Epithelial cell of esophagus (primary cell): ENCODE measurements at regions not wholly inside any gene's neighbourhood (a gene's known extent, or its start where the extent isn't known, plus 50 kb on each side); places are given as distances from the start of the nearest gene placed in this dataset.
"Not testable (repeated sequence)": the region's sequence is repeated elsewhere in the genome, so short reads cannot be mapped to it uniquely, and the experiment has no call there.

Experiments
- DNase-seq: peaks from one replicate; pipeline ENCODE4 v3.0.0; 2010; ENCODE audit warnings: low read depth
- H3K4me3 ChIP-seq: 2 replicates; pipeline ENCODE4 v1.5.1; 2011; ENCODE audit warnings: mild to moderate bottlenecking, low read length, control low read depth
- TF ChIP-seq, protein P1 (sequence below): IDR thresholded peaks from 2 replicates; pipeline ENCODE4 v1.5.1; 2011; ENCODE audit warnings: low read depth, mild to moderate bottlenecking, low read length, control low read depth, inconsistent platforms; ENCODE audit not compliant: insufficient read depth; ENCODE audit errors: missing control alignments

GRCh38 chr16:29237971-29238370, 168.5 kb downstream of the NPIPB11 start:
- TF ChIP-seq, protein P1, sequence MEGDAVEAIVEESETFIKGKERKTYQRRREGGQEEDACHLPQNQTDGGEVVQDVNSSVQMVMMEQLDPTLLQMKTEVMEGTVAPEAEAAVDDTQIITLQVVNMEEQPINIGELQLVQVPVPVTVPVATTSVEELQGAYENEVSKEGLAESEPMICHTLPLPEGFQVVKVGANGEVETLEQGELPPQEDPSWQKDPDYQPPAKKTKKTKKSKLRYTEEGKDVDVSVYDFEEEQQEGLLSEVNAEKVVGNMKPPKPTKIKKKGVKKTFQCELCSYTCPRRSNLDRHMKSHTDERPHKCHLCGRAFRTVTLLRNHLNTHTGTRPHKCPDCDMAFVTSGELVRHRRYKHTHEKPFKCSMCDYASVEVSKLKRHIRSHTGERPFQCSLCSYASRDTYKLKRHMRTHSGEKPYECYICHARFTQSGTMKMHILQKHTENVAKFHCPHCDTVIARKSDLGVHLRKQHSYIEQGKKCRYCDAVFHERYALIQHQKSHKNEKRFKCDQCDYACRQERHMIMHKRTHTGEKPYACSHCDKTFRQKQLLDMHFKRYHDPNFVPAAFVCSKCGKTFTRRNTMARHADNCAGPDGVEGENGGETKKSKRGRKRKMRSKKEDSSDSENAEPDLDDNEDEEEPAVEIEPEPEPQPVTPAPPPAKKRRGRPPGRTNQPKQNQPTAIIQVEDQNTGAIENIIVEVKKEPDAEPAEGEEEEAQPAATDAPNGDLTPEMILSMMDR: no peak
- no peak for DNase-seq
- H3K4me3 ChIP-seq: no peak overlapping the region

- not testable (repeated sequence) for DNase-seq, H3K4me3 ChIP-seq
These were observed 169.0 kb downstream of the NPIPB11 start for GRCh38 chr16:29237495-29237894.

GRCh38 chr16:29237023-29237422, 169.5 kb downstream of the NPIPB11 start:
- DNase-seq, H3K4me3 ChIP-seq: not testable (repeated sequence)

DNA sequence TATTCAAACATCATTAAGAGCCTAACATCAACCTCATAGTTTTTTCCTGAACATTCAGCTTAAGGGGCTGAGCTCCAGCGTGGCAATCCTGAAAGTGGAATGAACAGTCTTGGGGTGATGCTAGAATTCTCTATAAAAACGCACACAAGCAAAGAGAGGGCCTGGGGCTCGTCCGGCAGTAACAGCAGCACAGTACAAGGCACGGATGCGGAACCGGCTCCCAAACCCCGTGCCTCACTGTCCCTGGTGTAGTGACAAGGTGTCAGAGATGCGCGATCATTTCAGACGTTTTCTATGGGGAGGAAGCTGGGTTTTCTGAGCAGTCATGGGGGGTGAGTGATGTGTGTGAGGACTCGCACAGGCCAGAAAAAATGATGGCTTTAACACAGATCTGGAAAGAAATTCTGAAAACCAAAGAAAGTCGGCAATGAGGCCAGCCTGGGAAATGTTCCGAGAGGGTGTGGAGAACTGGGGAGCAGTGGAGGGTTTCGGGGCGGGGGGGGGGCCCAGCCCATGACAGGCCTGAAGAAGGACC, 170.6 kb downstream of the NPIPB11 start:
- DNase-seq, H3K4me3 ChIP-seq: not testable (repeated sequence)

GRCh38 chr16:29234536-29235275, 171.8 kb downstream of the NPIPB11 start:
- DNase-seq: not testable (repeated sequence)

DNA sequence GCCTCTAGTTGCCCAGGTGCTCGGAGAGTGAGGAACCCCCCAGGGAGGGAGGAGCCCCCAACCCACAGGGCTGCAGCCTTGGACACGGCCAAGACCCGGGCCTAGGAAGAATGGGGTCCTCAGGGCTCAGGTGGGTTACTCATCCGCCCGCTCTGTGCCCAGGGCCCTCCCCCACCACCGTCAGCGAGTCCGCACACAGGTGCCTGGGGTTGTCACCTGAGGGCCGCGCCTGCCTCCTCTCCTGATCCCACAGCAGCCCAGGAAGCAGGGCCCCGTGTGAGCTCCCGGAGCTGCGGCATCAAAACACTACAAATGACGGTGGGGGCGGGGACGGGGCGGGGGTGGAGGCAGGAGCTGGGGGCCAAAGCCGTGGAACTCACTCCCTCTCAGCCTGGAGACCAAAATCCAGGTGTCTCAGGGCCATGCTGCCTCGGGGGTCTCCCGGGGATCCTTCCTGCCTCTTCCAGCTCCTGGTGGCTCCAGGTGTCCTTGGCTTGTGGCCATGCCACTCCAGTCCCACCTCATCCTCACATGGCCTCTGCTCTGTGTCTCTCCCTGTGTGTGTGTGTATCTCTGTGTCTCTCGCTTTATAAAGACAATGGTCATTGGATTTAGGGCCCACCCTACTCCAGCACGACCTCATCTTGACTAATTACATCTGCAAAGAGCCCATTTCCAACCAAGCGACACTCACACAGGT, 172.7 kb downstream of the NPIPB11 start:
- DNase-seq, H3K4me3 ChIP-seq: not testable (repeated sequence)

More at GRCh38 chr16:29234536-29235275, 171.8 kb downstream of the NPIPB11 start:
- H3K4me3 ChIP-seq: not testable (repeated sequence)

- no peak overlapping the region for H3K4me3 ChIP-seq
- no peak for DNase-seq
- TF ChIP-seq, protein P1: no peak
These were observed 173.5 kb downstream of the NPIPB11 start for GRCh38 chr16:29232811-29233704.

DNA sequence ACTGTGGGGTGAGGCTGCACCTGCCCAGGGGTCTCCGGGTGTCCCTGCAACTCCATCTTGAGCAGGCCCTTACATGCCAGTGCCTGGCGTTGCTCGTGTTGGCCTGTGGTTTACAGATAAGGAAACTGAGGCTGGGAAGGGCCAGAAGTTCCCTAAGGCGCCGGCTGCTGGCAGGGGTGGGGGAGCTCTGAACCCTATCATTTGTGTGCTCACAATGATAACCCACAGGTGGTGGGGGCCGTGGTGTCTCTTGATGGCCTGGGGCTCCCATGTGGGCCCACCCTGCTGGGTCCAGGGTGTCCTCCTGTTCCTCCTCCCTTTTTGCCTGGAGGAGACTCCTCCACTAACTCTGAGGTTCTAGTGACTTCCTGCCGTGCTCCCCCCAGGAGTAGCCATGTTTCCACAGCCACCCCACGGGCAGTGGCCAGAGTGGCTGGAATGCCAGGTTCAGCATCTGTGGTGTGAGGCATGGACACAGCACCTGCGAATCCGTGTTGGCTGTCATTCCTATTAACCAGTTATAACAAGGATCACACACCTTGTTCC, 174.3 kb downstream of the NPIPB11 start:
- DNase-seq: not testable (repeated sequence)

GRCh38 chr16:29231244-29231643, 175.3 kb downstream of the NPIPB11 start:
- DNase-seq: no peak
- no peak overlapping the region for H3K4me3 ChIP-seq
- TF ChIP-seq, protein P1: no peak

More for the DNA sequence above, 174.3 kb downstream of the NPIPB11 start:
- H3K4me3 ChIP-seq: not testable (repeated sequence)
